GM13976 (cell line): ENCODE measurements at regions not wholly inside any gene's neighbourhood (a gene's known extent, or its start where the extent isn't known, plus 50 kb on each side); places are given as distances from the start of the nearest gene placed in this dataset.

Source experiments
- DNase-seq: peaks from one replicate; pipeline ENCODE4 v3.0.0; 2012; ENCODE audit warnings: low spot score
- CTCF ChIP-seq: IDR thresholded peaks from 2 replicates; pipeline ENCODE4 v1.5.1; 2012; ENCODE audit warnings: borderline replicate concordance, mild to moderate bottlenecking; ENCODE audit not compliant: insufficient read depth; ENCODE audit errors: extremely low read depth, missing control alignments, control extremely low read depth
- in situ Hi-C: fragments of 300-500 bp; cut with MboI; formaldehyde crosslinking; loops from one replicate; pipeline ENCODE4 v1.12.0; 2022; ENCODE audit warnings: low sequenced_read_pairs, mixed read lengths, inconsistent platforms; ENCODE audit not compliant: unreplicated experiment

DNA sequence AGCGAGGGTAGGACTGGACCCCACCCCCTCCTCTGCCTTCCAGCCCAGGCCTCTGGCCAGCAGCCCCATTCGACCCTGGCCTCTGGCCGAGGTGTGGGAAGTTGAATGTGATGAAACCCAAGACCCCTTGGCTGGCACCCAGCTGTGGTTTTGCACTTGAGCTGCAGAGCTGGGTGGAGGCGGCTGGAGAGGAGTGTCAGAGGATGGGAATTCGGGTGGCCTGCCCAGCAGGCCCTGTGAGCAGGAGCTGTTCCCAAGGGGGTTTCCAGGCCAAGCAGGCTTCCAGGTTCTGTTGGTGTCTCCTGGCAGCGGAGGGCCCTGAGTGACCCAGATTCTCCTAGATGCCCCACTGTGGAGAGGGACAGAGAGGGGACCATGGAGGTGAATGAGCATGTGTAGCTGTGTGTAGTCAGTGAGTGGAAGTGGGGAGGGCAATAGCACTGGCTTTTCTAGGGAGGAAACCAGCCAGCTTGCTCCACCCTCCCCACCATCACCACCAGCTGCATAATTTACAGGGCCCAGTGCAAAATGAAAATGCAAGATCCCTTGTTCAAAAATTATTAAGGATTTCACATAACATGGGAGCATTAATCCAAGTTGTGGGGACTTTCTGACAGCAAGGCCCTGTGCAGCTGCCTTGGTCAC is 172.2 kb upstream of the HAAO start:
- in situ Hi-C loops = no loop called here
- no peak for TF ChIP-seq CTCF
- DNase-seq = no peak

DNA sequence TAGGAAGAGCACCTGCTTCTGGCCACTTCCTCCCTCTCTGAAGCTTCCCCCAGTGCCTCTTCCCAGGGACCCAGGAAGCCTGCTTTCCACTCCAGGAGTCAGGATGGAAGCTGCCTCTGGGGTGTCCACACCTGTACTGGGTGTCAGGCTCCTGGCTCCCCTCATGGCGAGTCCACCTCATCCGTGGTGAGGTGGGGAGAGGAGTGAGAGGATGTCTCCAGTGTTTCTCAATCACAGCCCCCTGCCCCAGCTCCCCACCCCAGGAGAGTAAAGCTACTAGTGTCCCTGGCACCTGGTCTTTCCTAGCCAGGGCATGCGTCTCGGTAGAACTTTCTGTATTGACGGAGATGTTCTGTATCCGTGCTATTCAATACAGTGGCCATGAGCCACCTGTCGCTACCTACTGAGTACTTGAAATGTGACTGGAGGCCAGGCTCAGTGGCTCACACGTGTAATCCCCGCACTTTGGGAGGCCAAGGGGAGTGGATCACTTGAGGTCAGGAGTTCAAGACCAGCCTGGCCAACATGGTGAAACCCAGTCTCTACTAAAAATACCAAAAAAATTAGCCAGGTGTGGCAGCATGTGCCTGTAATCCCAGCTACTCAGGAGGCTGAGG is 171.2 kb upstream of the HAAO start:
- in situ Hi-C loops = no loop called here

DNA sequence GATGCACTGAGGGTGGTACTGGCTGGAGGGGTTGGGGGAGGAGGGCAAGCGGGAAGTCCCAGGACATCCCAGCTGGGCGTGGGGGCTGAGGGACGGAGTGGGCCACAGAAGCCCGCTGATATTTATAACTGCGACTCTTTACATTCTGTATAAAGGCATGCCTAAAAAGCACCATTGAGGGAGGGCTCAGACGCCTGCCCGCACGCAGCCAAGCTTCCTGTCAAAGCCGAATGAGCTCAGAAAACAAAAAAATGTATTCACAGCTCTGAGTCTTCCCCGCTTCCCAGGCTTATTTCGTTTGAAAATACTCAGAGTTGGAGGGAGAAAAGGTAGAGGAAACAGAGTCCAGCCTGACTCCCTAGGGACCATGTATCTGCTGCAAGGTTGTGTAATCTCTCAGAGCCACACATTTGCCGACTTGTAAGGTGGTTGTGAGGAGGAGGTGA is 170.1 kb upstream of the HAAO start:
- in situ Hi-C loops = no loop called here
- peak; percentile 65 for DNase-seq
- no peak for TF ChIP-seq CTCF

More for the DNA sequence above, 171.2 kb upstream of the HAAO start:
- no peak for TF ChIP-seq CTCF
- no peak for DNase-seq

DNA sequence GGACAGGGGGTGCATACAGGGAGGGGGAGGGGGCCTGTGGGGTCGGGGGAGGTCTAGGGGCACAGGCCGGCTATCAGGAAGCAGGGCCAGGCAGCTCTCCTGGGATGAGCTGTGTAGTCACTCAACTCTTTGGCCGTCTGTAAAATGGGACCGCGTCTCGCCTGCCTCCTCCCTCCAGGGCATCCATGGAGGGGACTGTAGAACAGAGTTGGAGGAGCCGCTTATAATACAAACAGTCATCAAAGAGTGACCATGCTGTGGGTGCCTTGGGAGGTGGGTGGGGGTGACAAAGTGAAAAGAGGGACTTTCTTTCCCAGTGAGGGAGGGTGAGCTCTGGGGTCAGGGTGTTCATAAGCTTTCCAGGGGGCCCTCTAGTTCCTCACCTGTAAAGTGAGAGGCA is 169.6 kb upstream of the HAAO start:
- no peak for DNase-seq
- TF ChIP-seq CTCF = no peak
- in situ Hi-C loops = no loop called here

DNA sequence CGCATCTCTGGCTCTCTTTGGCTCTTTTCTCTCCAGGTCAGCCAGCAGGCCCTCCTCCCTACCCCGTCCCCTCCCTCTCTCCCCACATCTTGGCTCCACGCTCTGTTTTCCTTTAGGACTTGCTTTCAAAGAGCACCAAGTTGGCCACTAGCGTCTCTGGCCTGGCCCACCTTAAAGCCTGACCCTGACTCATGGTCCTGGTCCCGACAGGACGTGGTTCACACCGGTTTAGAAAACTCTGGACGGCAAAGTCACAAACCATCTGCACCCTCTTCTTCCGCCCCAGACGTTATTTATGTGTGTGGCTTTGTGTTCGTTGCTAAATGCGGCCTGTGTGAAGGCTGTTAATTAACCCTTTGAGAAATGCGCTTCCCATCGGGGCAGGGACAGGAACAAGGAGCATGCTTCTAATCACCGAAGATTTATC is 169.0 kb upstream of the HAAO start:
- DNase-seq = no peak
- no peak for TF ChIP-seq CTCF
- in situ Hi-C loops = no loop called here

DNA sequence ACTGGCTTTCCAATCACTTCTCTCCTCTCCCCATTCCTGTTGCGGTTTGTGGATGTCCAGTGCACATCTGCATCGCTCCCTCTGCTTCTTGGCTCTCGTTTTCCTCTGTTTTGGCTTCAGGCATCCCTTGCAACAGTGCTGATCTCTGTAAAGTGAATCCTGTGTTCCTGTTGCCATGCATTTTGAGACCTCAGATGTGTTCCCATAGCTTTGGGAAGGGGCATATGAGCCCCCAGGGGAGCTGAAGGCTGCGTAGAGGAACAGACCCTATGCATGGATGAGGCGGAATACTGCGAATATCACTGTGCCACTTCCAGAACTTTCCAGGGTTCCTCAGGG is 168.4 kb upstream of the HAAO start:
- no peak for DNase-seq
- TF ChIP-seq CTCF = no peak
- in situ Hi-C loops = no loop called here
